ENCODE measurements at regions not wholly inside any gene's neighbourhood (a gene's known extent, or its start where the extent isn't known, plus 50 kb on each side); places are given as distances from the start of the nearest gene placed in this dataset.

DNA sequence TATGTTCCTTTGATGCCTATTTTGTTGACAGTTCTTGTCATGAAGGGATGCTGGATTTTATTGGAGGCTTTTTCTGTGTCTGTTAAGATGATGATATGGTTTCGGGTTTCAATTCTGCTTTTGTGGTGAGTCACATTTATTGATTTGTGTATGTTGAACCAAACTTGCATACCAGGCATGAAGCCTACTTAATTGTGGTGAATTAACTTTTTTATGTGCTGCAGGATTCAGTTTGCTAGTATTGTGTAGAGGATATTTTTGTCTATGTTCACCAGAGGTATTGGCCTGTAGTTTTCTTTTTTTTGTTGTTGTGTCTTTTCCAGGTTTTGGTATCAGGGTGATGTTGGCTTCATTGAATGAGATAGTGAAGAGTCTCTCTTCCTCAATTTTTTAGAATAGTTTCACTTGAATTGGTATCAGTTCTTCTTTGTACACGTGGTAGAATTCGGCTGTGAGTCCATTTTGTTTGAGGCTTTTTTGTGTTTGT is 345.9 kb downstream of the KIF20B start:
- Histone ChIP-seq H3K27me3 (ENCODE audit: control insufficient read depth, insufficient read depth, low read length) (no peaks in the 10 kb centered on the region), H3K36me3 (ENCODE audit: control insufficient read depth, insufficient read depth, low read length) (no peaks in the 10 kb centered on the region), H3K4me3 (ENCODE audit: low read depth, low read length) (no peak overlapping the region)
- CTCF ChIA-PET = no interaction called here
- POLR2A ChIA-PET = no interaction called here
- TF ChIP-seq, protein P1, sequence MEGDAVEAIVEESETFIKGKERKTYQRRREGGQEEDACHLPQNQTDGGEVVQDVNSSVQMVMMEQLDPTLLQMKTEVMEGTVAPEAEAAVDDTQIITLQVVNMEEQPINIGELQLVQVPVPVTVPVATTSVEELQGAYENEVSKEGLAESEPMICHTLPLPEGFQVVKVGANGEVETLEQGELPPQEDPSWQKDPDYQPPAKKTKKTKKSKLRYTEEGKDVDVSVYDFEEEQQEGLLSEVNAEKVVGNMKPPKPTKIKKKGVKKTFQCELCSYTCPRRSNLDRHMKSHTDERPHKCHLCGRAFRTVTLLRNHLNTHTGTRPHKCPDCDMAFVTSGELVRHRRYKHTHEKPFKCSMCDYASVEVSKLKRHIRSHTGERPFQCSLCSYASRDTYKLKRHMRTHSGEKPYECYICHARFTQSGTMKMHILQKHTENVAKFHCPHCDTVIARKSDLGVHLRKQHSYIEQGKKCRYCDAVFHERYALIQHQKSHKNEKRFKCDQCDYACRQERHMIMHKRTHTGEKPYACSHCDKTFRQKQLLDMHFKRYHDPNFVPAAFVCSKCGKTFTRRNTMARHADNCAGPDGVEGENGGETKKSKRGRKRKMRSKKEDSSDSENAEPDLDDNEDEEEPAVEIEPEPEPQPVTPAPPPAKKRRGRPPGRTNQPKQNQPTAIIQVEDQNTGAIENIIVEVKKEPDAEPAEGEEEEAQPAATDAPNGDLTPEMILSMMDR (IDR thresholded peaks at IDR 0.05; ENCODE audit: insufficient read depth, low read depth, low read length) = no peak
- DNase-seq (ENCODE audit: low read depth) = no peak

DNA sequence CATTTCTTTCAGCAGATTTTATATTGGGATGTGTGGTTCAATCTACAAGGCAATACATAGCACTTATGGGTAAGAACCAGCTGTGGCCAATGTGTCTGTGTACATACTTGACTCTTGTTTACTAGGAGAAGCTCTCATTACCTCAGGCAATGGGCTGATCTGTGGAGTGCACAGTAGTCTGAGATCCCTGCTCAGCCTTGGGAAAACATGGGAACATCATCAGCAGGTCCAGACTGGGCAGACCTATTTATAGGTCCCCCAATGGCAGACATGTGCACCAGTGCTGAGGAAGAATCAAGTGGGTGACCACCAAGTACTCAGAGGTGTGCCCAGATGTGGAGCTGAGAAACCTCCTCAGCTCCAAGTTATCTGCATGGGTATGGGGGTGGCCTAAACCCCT is 349.7 kb downstream of the KIF20B start:
- Histone ChIP-seq H3K27me3 (ENCODE audit: control insufficient read depth, insufficient read depth, low read length) (no peaks in the 10 kb centered on the region), H3K4me3 (ENCODE audit: low read depth, low read length) (no peak overlapping the region), H3K36me3 (ENCODE audit: control insufficient read depth, insufficient read depth, low read length) (no peaks in the 10 kb centered on the region)
- ChIA-PET CTCF (interaction anchor here (0.5 kb wide), 1 partner anchor 581 kb away, joined by 3 read pairs; no protein-coding TSS in a partner anchor), POLR2A (no interaction called here)
- TF ChIP-seq, protein P1 (IDR thresholded peaks at IDR 0.05; ENCODE audit: insufficient read depth, low read depth, low read length) = no peak
- DNase-seq (ENCODE audit: low read depth) = no peak

DNA sequence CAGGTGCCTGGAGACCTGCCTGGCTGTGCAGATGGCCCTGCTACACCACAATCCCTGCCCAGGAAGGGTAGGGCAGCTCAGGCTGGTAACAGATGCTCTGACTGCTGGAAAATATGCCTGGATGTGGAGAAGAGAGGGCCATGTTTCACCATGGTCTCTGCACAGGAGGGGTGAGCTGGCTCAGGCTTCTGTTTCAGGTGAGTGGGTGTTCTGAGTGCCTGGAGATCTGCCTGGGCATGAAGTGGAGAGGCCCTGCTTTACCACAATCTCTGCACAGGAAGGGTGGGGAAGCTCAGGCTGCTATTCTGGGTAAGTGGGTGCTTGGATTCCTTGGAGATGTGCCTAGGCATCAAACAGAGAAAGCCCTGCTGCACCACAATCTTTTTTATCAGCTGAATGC is 350.1 kb downstream of the KIF20B start:
- Histone ChIP-seq H3K36me3 (ENCODE audit: control insufficient read depth, insufficient read depth, low read length) (no peaks in the 10 kb centered on the region), H3K27me3 (ENCODE audit: control insufficient read depth, insufficient read depth, low read length) (no peaks in the 10 kb centered on the region), H3K4me3 (ENCODE audit: low read depth, low read length) (no peak overlapping the region)
- no peak for DNase-seq (ENCODE audit: low read depth)
- ChIA-PET CTCF (interaction anchor here (0.5 kb wide), 1 partner anchor 581 kb away, joined by 3 read pairs; no protein-coding TSS in a partner anchor), POLR2A (no interaction called here)
- TF ChIP-seq, protein P1 (IDR thresholded peaks at IDR 0.05; ENCODE audit: insufficient read depth, low read depth, low read length) = no peak

DNA sequence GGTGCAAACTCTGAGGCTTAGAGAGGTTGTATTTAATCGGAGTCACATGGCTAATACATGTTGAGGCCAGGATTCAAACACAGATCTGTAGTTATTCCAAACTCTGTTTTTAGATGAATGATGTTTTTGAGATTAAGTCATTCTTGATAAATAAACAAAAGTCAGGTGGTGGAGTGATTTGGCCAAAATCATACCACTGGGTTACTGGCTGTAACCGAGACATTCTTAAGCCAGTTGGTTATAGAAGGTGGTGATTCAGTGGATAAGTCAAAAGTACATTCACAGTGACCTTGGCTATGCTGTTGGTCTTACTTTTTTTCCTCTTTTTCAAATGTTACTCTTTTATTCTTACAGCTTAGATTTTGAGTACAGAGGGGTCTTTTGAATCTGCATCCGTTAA is 361.4 kb downstream of the KIF20B start:
- ChIA-PET CTCF (no interaction called here), POLR2A (no interaction called here)
- no peak overlapping the region for H3K4me3 ChIP-seq (ENCODE audit: low read depth, low read length)
- no peaks in the 10 kb centered on the region for H3K36me3 ChIP-seq (ENCODE audit: control insufficient read depth, insufficient read depth, low read length)
- TF ChIP-seq, protein P1 (IDR thresholded peaks at IDR 0.05; ENCODE audit: insufficient read depth, low read depth, low read length) = no peak
- no peak for DNase-seq (ENCODE audit: low read depth)
- H3K27me3 ChIP-seq (ENCODE audit: control insufficient read depth, insufficient read depth, low read length) = no peaks in the 10 kb centered on the region

DNA sequence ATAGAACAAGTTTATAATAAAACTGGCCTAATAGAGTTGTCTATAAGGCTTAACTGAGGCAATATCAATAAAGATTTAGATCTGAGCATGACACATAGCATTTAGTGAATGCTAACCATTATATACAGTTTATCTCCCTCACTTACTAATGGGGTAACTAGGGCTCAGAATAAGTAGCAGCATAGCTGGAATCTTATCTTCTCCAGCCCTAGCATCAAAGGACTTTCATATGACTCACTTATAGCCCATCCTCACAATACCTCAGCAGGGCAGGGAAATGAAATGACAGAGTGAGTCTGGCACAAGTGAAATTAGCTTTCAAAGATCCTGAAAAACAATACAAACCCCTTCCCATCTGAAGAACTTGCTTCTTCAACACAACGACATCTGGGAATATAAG is 362.9 kb downstream of the KIF20B start:
- no peak overlapping the region for H3K4me3 ChIP-seq (ENCODE audit: low read depth, low read length)
- TF ChIP-seq, protein P1 (IDR thresholded peaks at IDR 0.05; ENCODE audit: insufficient read depth, low read depth, low read length) = no peak
- CTCF ChIA-PET = no interaction called here
- DNase-seq (ENCODE audit: low read depth) = no peak
- POLR2A ChIA-PET = no interaction called here
- H3K27me3 ChIP-seq (ENCODE audit: control insufficient read depth, insufficient read depth, low read length) = no peaks in the 10 kb centered on the region
- H3K36me3 ChIP-seq (ENCODE audit: control insufficient read depth, insufficient read depth, low read length) = no peaks in the 10 kb centered on the region

Measured in BJ (cell line).